H1 (cell line): ENCODE measurements at regions not wholly inside any gene's neighbourhood (a gene's known extent, or its start where the extent isn't known, plus 50 kb on each side); places are given as distances from the start of the nearest gene placed in this dataset.

Experiments used
- CTCF ChIA-PET: fragments of 300-600 bp; sonication (Branson Sonifier 250); formaldehyde crosslinking; loops from one replicate; lab custom pipeline; 2021; ENCODE audit not compliant: partially characterized antibody; lab: Charles Lee
- POLR2A ChIA-PET: fragments of 300-600 bp; sonication (Branson Sonifier 250); formaldehyde crosslinking; loops from one replicate; lab custom pipeline; 2021; ENCODE audit warnings: inconsistent platforms; ENCODE audit not compliant: partially characterized antibody; lab: Charles Lee
- DNase-seq, 2 experiments: peaks; one replicate each; pipeline versions ENCODE4 v3.0.0 to v3.0.0-alpha.2; 2010 to 2022; ENCODE audit warnings: low spot score in 2 of 2, low read depth in 1 of 2, mixed read lengths in 1 of 2
- FAIRE-seq: peaks from 2 replicates; lab custom pipeline; 2011; peaks lifted over from hg19 to GRCh38; lab: Jason Lieb, UNC
- H2AFZ ChIP-seq: 2 replicates; pipeline ENCODE4 v1.8.1; 2012; ENCODE audit warnings: low read length, inconsistent platforms
- H2AK5ac ChIP-seq: 2 replicates; pipeline ENCODE4 v1.6.1; 2013; ENCODE audit warnings: low read depth, low read length
- H2BK120ac ChIP-seq: replicated peaks from 2 replicates; pipeline ENCODE3; 2013; ENCODE audit warnings: low read depth, low read length, inconsistent platforms
- H2BK12ac ChIP-seq: 2 replicates; pipeline ENCODE4 v1.6.1; 2013; ENCODE audit warnings: low read depth, low read length
- H2BK15ac ChIP-seq: 2 replicates; pipeline ENCODE4 v1.6.1; 2013; ENCODE audit warnings: low read length
- H2BK20ac ChIP-seq: 2 replicates; pipeline ENCODE4 v1.6.1; 2013; ENCODE audit warnings: low read length
- H2BK5ac ChIP-seq: 2 replicates; pipeline ENCODE4 v1.6.1; 2013; ENCODE audit warnings: low read depth, low read length
- H3K14ac ChIP-seq: 2 replicates; pipeline ENCODE4 v1.6.1; 2013; ENCODE audit warnings: inconsistent platforms; ENCODE audit not compliant: insufficient read length
- H3K18ac ChIP-seq: 2 replicates; pipeline ENCODE4 v1.6.1; 2013; ENCODE audit warnings: low read length; ENCODE audit errors: extremely low read depth
- H3K23ac ChIP-seq: 2 replicates; pipeline ENCODE4 v1.6.1; 2013; ENCODE audit warnings: inconsistent platforms; ENCODE audit not compliant: insufficient read length
- H3K23me2 ChIP-seq: 2 replicates; pipeline ENCODE4 v1.6.1; 2013; ENCODE audit warnings: low read depth, low read length
- H3K27ac ChIP-seq: 2 replicates; pipeline ENCODE4 v1.6.1; 2011; ENCODE audit warnings: low read depth, low read length, inconsistent platforms
- H3K27me3 ChIP-seq, 4 experiments: replicated peaks in 1 of 4; 1 replicate in 1 of 4; 2 replicates in 3 of 4; pipeline versions ENCODE4 v1.6.1 to v1.8.1; 2011 to 2013; ENCODE audit warnings: low read length in 3 of 4, mild to moderate bottlenecking in 3 of 4, inconsistent platforms in 2 of 4, mixed read lengths in 2 of 4, moderate library complexity in 1 of 4; ENCODE audit not compliant: control insufficient read depth in 3 of 4, insufficient read depth in 3 of 4; ENCODE audit errors: extremely low read depth in 1 of 4
- H3K36me3 ChIP-seq, 4 experiments: 2 replicates each; pipeline versions ENCODE4 v1.6.1 to v1.8.1; 2011 to 2013; ENCODE audit warnings: mild to moderate bottlenecking in 4 of 4, low read length in 3 of 4, moderate library complexity in 2 of 4, control low read depth in 1 of 4, inconsistent platforms in 1 of 4; ENCODE audit not compliant: insufficient read depth in 4 of 4, control insufficient read depth in 2 of 4
- H3K4ac ChIP-seq: replicated peaks from 2 replicates; pipeline ENCODE3; 2013; ENCODE audit warnings: low read length, low read depth, mixed read lengths, inconsistent platforms; ENCODE audit not compliant: insufficient read length
- H3K4me1 ChIP-seq, 4 experiments: replicated peaks in 1 of 4; 1 replicate in 1 of 4; 2 replicates in 3 of 4; pipeline versions ENCODE4 v1.6.1 to v1.8.1; 2011 to 2013; ENCODE audit warnings: low read length in 3 of 4, inconsistent platforms in 2 of 4, mixed read lengths in 1 of 4; ENCODE audit not compliant: insufficient read depth in 4 of 4, control insufficient read depth in 3 of 4
- H3K4me2 ChIP-seq, 2 experiments: 2 replicates each; pipeline versions ENCODE4 v1.6.1 to v1.8.1; 2011 to 2013; ENCODE audit warnings: low read depth in 2 of 2, low read length in 2 of 2, control low read depth in 1 of 2, inconsistent platforms in 1 of 2, mild to moderate bottlenecking in 1 of 2; ENCODE audit not compliant: insufficient read depth in 1 of 2
- H3K4me3 ChIP-seq, 4 experiments: fragments of 200-600, 300-600 bp in 1 of 4; sonication (generic), shearing (Covaris generic), sonication (Bioruptor Twin) in 1 of 4; 2 replicates each; pipeline versions ENCODE4 v1.5.1 to v1.8.1; 2011 to 2016; ENCODE audit warnings: low read length in 4 of 4, low read depth in 3 of 4, control low read depth in 2 of 4, inconsistent platforms in 2 of 4, mild to moderate bottlenecking in 2 of 4, mixed read lengths in 1 of 4, moderate library complexity in 1 of 4; ENCODE audit not compliant: insufficient read depth in 2 of 4; ENCODE audit errors: extremely low read depth in 1 of 4
- H3K56ac ChIP-seq: replicated peaks from 2 replicates; pipeline ENCODE3; 2013; ENCODE audit warnings: low read depth, mild to moderate bottlenecking, mixed read lengths, low read length, inconsistent platforms; ENCODE audit not compliant: insufficient read length
- H3K79me1 ChIP-seq: 2 replicates; pipeline ENCODE4 v1.6.1; 2013; ENCODE audit warnings: low read depth, low read length, control low read depth
- H3K79me2 ChIP-seq, 2 experiments: 2 replicates each; pipeline versions ENCODE4 v1.6.1 to v1.8.1; 2012 to 2013; ENCODE audit warnings: low read length in 2 of 2, mild to moderate bottlenecking in 2 of 2, inconsistent platforms in 1 of 2; ENCODE audit not compliant: insufficient read depth in 2 of 2, control insufficient read depth in 1 of 2
- H3K9ac ChIP-seq, 4 experiments: replicated peaks in 1 of 4; 1 replicate in 1 of 4; 2 replicates in 3 of 4; pipeline versions ENCODE4 v1.6.1 to v1.8.1; 2011 to 2013; ENCODE audit warnings: low read depth in 3 of 4, low read length in 3 of 4, control low read depth in 2 of 4, mild to moderate bottlenecking in 2 of 4, moderate library complexity in 2 of 4, inconsistent platforms in 1 of 4; ENCODE audit errors: extremely low read depth in 1 of 4
- H3K9me3 ChIP-seq, 2 experiments: 2 replicates each; pipeline versions ENCODE4 v1.6.1 to v1.8.1; 2012 to 2013; ENCODE audit warnings: mild to moderate bottlenecking in 2 of 2, moderate library complexity in 2 of 2, control low read depth in 1 of 2, inconsistent platforms in 1 of 2, low read depth in 1 of 2, low read length in 1 of 2, mixed read lengths in 1 of 2; ENCODE audit not compliant: insufficient read depth in 2 of 2
- H4K20me1 ChIP-seq, 2 experiments: replicated peaks in 1 of 2; 2 replicates each; pipeline versions ENCODE3 to v1.8.1; 2011 to 2013; ENCODE audit warnings: inconsistent platforms in 2 of 2, low read length in 2 of 2, mild to moderate bottlenecking in 1 of 2; ENCODE audit not compliant: insufficient read depth in 2 of 2, control insufficient read depth in 1 of 2
- H4K5ac ChIP-seq: 2 replicates; pipeline ENCODE4 v1.6.1; 2013; ENCODE audit warnings: low read length, low read depth, mixed read lengths, inconsistent platforms; ENCODE audit not compliant: insufficient read length
- H4K8ac ChIP-seq: 2 replicates; pipeline ENCODE4 v1.8.0; 2013; ENCODE audit warnings: mild to moderate bottlenecking, moderate library complexity, low read length, inconsistent platforms; ENCODE audit not compliant: insufficient read depth; ENCODE audit errors: extremely low read depth
- H4K91ac ChIP-seq: replicated peaks from 2 replicates; pipeline ENCODE3; 2013; ENCODE audit warnings: low read length, mixed read lengths, inconsistent platforms; ENCODE audit not compliant: insufficient read length
- BRCA1 ChIP-seq: IDR thresholded peaks from 2 replicates; pipeline ENCODE4 v1.6.1; 2012; ENCODE audit warnings: low read depth, low read length, improper control_type of control experiment
- FOSL1 ChIP-seq: IDR thresholded peaks from 2 replicates; pipeline ENCODE4 v1.6.1; 2011; ENCODE audit warnings: mild to moderate bottlenecking, low read depth, low read length, moderate library complexity; ENCODE audit not compliant: insufficient read depth
- KDM4A ChIP-seq: IDR thresholded peaks from one replicate; pipeline ENCODE4 v1.7.1; 2012; ENCODE audit warnings: low read depth, mild to moderate bottlenecking, moderate library complexity, low read length, inconsistent platforms; ENCODE audit not compliant: severe bottlenecking
- MAX ChIP-seq: IDR thresholded peaks from 2 replicates; pipeline ENCODE4 v1.6.1; 2012; ENCODE audit warnings: inconsistent platforms
- NANOG ChIP-seq: IDR thresholded peaks from 2 replicates; pipeline ENCODE4 v1.6.1; 2011; ENCODE audit warnings: low read length, low read depth, mild to moderate bottlenecking, inconsistent platforms; ENCODE audit not compliant: insufficient read depth, poor library complexity, severe bottlenecking
- NRF1 ChIP-seq: IDR thresholded peaks from 2 replicates; pipeline ENCODE4 v1.6.1; 2011; ENCODE audit warnings: mild to moderate bottlenecking, low read depth, low read length, improper control_type of control experiment
- PHF8 ChIP-seq: fragments of 200-600 bp; sonication (generic); conservative IDR thresholded peaks from 2 replicates; pipeline ENCODE4 v1.7.1; 2012; ENCODE audit warnings: low read depth, mild to moderate bottlenecking, inconsistent platforms, low read length, moderate library complexity
- RFX5 ChIP-seq: IDR thresholded peaks from 2 replicates; pipeline ENCODE4 v1.6.1; 2011; ENCODE audit warnings: low read depth, low read length, improper control_type of control experiment, borderline replicate concordance
- SIX5 ChIP-seq: IDR thresholded peaks from 2 replicates; pipeline ENCODE4 v1.6.1; 2011; ENCODE audit warnings: mild to moderate bottlenecking, low read depth, low read length
- WGBS, 2 experiments: shearing (Covaris generic) in 1 of 2; methylation state at CpG; one replicate each; pipeline versions ENCODE4 v1.1.6 to v1.1.7; 2013 to 2015; ENCODE audit warnings: low lambda C conversion rate in 2 of 2, mixed read lengths in 2 of 2, inconsistent platforms in 1 of 2, low coverage in 1 of 2, missing lambda C conversion rate in 1 of 2; ENCODE audit not compliant: insufficient replicate concordance in 2 of 2, insufficient coverage in 1 of 2, insufficient read length in 1 of 2; ENCODE audit errors: extremely low coverage in 1 of 2, missing lambda C conversion rate in 1 of 2; 5-methylcytosine and 5-hydroxymethylcytosine counted together

- no peak overlapping the region for H2BK12ac ChIP-seq
- POLR2A ChIA-PET, result no interaction called here
- no peak overlapping the region for H3K4me2 ChIP-seq
- no peaks in the 10 kb centered on the region for H3K79me1 ChIP-seq
- H3K36me3 ChIP-seq, result no peaks in the 10 kb centered on the region
- H4K8ac ChIP-seq, result no peak overlapping the region
- H2AFZ ChIP-seq, result no peak overlapping the region
- no peaks in the 10 kb centered on the region for H3K79me2 ChIP-seq
- no peak overlapping the region for H3K9ac ChIP-seq
- H3K56ac ChIP-seq, result no peak overlapping the region
- H2BK15ac ChIP-seq, result no peak overlapping the region
- peaks cover 0 to 3% of the 10 kb centered on the region in 2 experiments; a peak in 1 of 4 replicates for H3K9me3 ChIP-seq
- H4K91ac ChIP-seq, result no peak overlapping the region
- no peak overlapping the region for H4K5ac ChIP-seq
- H3K27ac ChIP-seq, result no peak overlapping the region
- no peak for FAIRE-seq
- no peak overlapping the region for H3K4ac ChIP-seq
- no peak overlapping the region for H3K23ac ChIP-seq
- TF ChIP-seq PHF8 (no peak), NRF1 (no peak), BRCA1 (no peak), KDM4A (no peak), NANOG (no peak), MAX (no peak), SIX5 (no peak), FOSL1 (no peak), RFX5 (no peak)
- no peak overlapping the region for H3K18ac ChIP-seq
- no peaks in the 10 kb centered on the region for H3K4me1 ChIP-seq
- CTCF ChIA-PET, result interaction anchor here (0.5 to 1.4 kb wide), 2 partner anchors 21 to 305 kb away, joined by 3 read pairs; no protein-coding TSS in a partner anchor
- no peaks in the 10 kb centered on the region for H3K27me3 ChIP-seq
- no peak overlapping the region for H2BK120ac ChIP-seq
- no peak overlapping the region for H3K4me3 ChIP-seq
- no peak overlapping the region for H3K14ac ChIP-seq
- DNase-seq, result no peak
- no peak overlapping the region for H2BK5ac ChIP-seq
- WGBS, 2 experiments, result 93% methylated on average over 1 of the region's 1 CpG; no CpG with 5 or more reads in 1 of the 2 experiments
- H3K23me2 ChIP-seq, result no peaks in the 10 kb centered on the region
- H2AK5ac ChIP-seq, result no peak overlapping the region
- no peaks in the 10 kb centered on the region for H4K20me1 ChIP-seq
- H2BK20ac ChIP-seq, result no peak overlapping the region
Observed at GRCh38 chr14:40870252-40870651, 736.4 kb upstream of the LRFN5 start.
